Upper lobe of left lung (tissue), 6 donors: ENCODE measurements at regions not wholly inside any gene's neighbourhood (a gene's known extent, or its start where the extent isn't known, plus 50 kb on each side); places are given as distances from the start of the nearest gene placed in this dataset.

Source experiments
- ATAC-seq, 2 donors: fragments of 200-7000 bp; cut with Tn5 transposase; one replicate each; pipeline ENCODE4 v1.9.1; 2022; ENCODE audit warnings: mild to moderate bottlenecking in 2 of 2, moderate library complexity in 2 of 2; ENCODE audit not compliant: low FRiP score in 2 of 2
- DNase-seq, 2 donors: peaks; one replicate each; pipeline ENCODE4 v3.0.0-alpha.2; 2019 to 2020
- H3K27ac ChIP-seq, 4 donors: fragments of 200-600 bp; sonication (generic); one replicate each; pipeline ENCODE4 v1.5.1; 2016 to 2019
- H3K27me3 ChIP-seq, 4 donors: fragments of 200-600 bp; sonication (generic); one replicate each; pipeline ENCODE4 v1.5.1; 2017 to 2019
- H3K36me3 ChIP-seq, 4 donors: fragments of 200-600 bp; sonication (generic); one replicate each; pipeline ENCODE4 v1.5.1; 2016 to 2019
- H3K4me1 ChIP-seq, 4 donors: fragments of 200-600 bp; sonication (generic); one replicate each; pipeline ENCODE4 v1.5.1; 2018 to 2019
- H3K4me3 ChIP-seq, 4 donors: fragments of 200-600 bp; sonication (generic); one replicate each; pipeline ENCODE4 v1.5.1; 2017 to 2019; ENCODE audit warnings: mild to moderate bottlenecking in 2 of 4, moderate library complexity in 1 of 4
- H3K9me3 ChIP-seq, 4 donors: fragments of 200-600 bp; sonication (generic); one replicate each; pipeline ENCODE4 v1.5.1; 2018 to 2019
- EP300 ChIP-seq, 4 donors: sonication (generic); formaldehyde crosslinking; IDR thresholded peaks; one replicate each; pipeline ENCODE4 v1.5.1; 2017; ENCODE audit warnings: antibody characterized with exemption in 4 of 4, control low read depth in 2 of 4
- POLR2A ChIP-seq, 4 donors: fragments of 450-650 bp; IDR thresholded peaks; one replicate each; pipeline ENCODE4 v1.5.1; 2016 to 2017; ENCODE audit warnings: antibody characterized with exemption in 4 of 4, mild to moderate bottlenecking in 2 of 4
- POLR2AphosphoS5 ChIP-seq, 2 donors: sonication (generic); formaldehyde crosslinking; IDR thresholded peaks; one replicate each; pipeline ENCODE4 v1.5.1; 2017; ENCODE audit warnings: antibody characterized with exemption in 2 of 2
- WGBS, 2 donors: methylation state at CpG; one replicate each; pipeline ENCODE4 v1.1.5; 2017 to 2018; 5-methylcytosine and 5-hydroxymethylcytosine counted together
- TF ChIP-seq, protein P1 (sequence below), 6 experiments: fragments of 450-650 bp in 4 of 6; fragments of 200-600 bp in 2 of 6; sonication (generic) in 2 of 6; IDR thresholded peaks; one replicate each; pipeline ENCODE4 v1.5.1; 2016 to 2019; ENCODE audit warnings: antibody characterized with exemption in 6 of 6
- donor health status: DM: no; HTN: no; CAD: no; lungs with moderate emphysema.
- donor health status: DM: no; HTN: yes; CAD: no; lungs with severe emphysema.

- Histone ChIP-seq H3K27ac (no peak overlapping the region), H3K27me3 (no peaks in the 10 kb centered on the region), H3K4me3 (no peak overlapping the region), H3K4me1 (no peaks in the 10 kb centered on the region), H3K36me3 (no peaks in the 10 kb centered on the region), H3K9me3 (no peaks in the 10 kb centered on the region)
- WGBS, 2 donors = 73 to 75% methylated on average over 4 of the region's 4 CpGs
- DNase-seq (no peak), ATAC-seq (no peak)
- no peak for TF ChIP-seq EP300 (IDR thresholded peaks at IDR 0.05)
- TF ChIP-seq, protein P1, sequence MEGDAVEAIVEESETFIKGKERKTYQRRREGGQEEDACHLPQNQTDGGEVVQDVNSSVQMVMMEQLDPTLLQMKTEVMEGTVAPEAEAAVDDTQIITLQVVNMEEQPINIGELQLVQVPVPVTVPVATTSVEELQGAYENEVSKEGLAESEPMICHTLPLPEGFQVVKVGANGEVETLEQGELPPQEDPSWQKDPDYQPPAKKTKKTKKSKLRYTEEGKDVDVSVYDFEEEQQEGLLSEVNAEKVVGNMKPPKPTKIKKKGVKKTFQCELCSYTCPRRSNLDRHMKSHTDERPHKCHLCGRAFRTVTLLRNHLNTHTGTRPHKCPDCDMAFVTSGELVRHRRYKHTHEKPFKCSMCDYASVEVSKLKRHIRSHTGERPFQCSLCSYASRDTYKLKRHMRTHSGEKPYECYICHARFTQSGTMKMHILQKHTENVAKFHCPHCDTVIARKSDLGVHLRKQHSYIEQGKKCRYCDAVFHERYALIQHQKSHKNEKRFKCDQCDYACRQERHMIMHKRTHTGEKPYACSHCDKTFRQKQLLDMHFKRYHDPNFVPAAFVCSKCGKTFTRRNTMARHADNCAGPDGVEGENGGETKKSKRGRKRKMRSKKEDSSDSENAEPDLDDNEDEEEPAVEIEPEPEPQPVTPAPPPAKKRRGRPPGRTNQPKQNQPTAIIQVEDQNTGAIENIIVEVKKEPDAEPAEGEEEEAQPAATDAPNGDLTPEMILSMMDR (IDR thresholded peaks at IDR 0.05) = no peak
- no peak for TF ChIP-seq POLR2A (IDR thresholded peaks at IDR 0.05)
- TF ChIP-seq POLR2AphosphoS5 (IDR thresholded peaks at IDR 0.05) = no peak
Measured at GRCh38 chr7:52639981-52640380, 395.5 kb upstream of the POM121L12 start.

GRCh38 chr7:52639126-52639525, 396.3 kb upstream of the POM121L12 start:
- TF ChIP-seq, protein P1 (IDR thresholded peaks at IDR 0.05) = no peak
- TF ChIP-seq POLR2AphosphoS5 (IDR thresholded peaks at IDR 0.05) (no peak), EP300 (IDR thresholded peaks at IDR 0.05) (no peak), POLR2A (IDR thresholded peaks at IDR 0.05) (no peak)
- H3K27ac ChIP-seq = no peak overlapping the region
- H3K36me3 ChIP-seq = no peaks in the 10 kb centered on the region
- no peaks in the 10 kb centered on the region for H3K4me1 ChIP-seq
- H3K4me3 ChIP-seq = no peak overlapping the region
- ATAC-seq = no peak
- H3K27me3 ChIP-seq = no peaks in the 10 kb centered on the region
- no peak for DNase-seq
- no peaks in the 10 kb centered on the region for H3K9me3 ChIP-seq

GRCh38 chr7:52635021-52635420, 400.4 kb upstream of the POM121L12 start:
- 53 to 60% methylated on average over 3 of the region's 3 CpGs for WGBS, 2 donors
- no peak for DNase-seq
- H3K9me3 ChIP-seq = peaks cover 0 to 5% (median 0%) of the 10 kb centered on the region in 4 donors
- H3K27ac ChIP-seq = no peak overlapping the region
- H3K4me1 ChIP-seq = no peaks in the 10 kb centered on the region
- no peaks in the 10 kb centered on the region for H3K27me3 ChIP-seq
- ATAC-seq = no peak
- H3K36me3 ChIP-seq = no peaks in the 10 kb centered on the region
- no peak overlapping the region for H3K4me3 ChIP-seq
- TF ChIP-seq, protein P1 (IDR thresholded peaks at IDR 0.05) = no peak
- TF ChIP-seq POLR2A (IDR thresholded peaks at IDR 0.05) (no peak), EP300 (IDR thresholded peaks at IDR 0.05) (no peak), POLR2AphosphoS5 (IDR thresholded peaks at IDR 0.05) (no peak)

- DNase-seq (no peak), ATAC-seq (no peak)
- Histone ChIP-seq H3K9me3 (no peaks in the 10 kb centered on the region), H3K27me3 (no peaks in the 10 kb centered on the region), H3K36me3 (no peaks in the 10 kb centered on the region), H3K27ac (no peak overlapping the region), H3K4me3 (no peak overlapping the region), H3K4me1 (no peaks in the 10 kb centered on the region)
- TF ChIP-seq EP300 (IDR thresholded peaks at IDR 0.05) (no peak), POLR2A (IDR thresholded peaks at IDR 0.05) (no peak), POLR2AphosphoS5 (IDR thresholded peaks at IDR 0.05) (no peak)
- TF ChIP-seq, protein P1 (IDR thresholded peaks at IDR 0.05) = no peak
- 90 to 94% methylated on average over 1 of the region's 1 CpG for WGBS, 2 donors
Measured at GRCh38 chr7:52620849-52621248, 414.6 kb upstream of the POM121L12 start.

DNA sequence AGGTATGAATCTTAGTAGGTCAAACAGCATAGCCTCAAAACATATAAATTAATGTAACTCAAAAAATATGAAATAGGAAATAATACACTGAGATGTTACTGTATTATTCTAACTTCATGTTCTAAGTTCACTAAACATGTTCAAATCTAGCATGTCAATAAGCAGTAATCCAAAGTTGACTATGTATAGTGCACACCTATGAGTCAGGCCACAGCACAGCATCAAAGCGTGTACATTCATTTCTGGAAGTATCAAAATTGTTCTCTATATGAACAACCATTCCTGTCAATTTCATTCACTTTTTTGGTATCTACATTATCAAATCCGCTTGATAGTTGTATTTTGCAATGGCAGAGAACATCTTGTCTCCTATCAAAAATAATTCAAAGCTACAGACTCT, 418.9 kb upstream of the POM121L12 start:
- no peak for DNase-seq
- Histone ChIP-seq H3K4me1 (no peaks in the 10 kb centered on the region), H3K9me3 (no peaks in the 10 kb centered on the region), H3K27ac (no peak overlapping the region), H3K27me3 (no peaks in the 10 kb centered on the region), H3K36me3 (no peaks in the 10 kb centered on the region), H3K4me3 (no peak overlapping the region)
- ATAC-seq = no peak
- 92% methylated on average over 2 of the region's 2 CpGs for WGBS, 2 donors
- TF ChIP-seq POLR2AphosphoS5 (IDR thresholded peaks at IDR 0.05) (no peak), EP300 (IDR thresholded peaks at IDR 0.05) (no peak), POLR2A (IDR thresholded peaks at IDR 0.05) (no peak)
- TF ChIP-seq, protein P1 (IDR thresholded peaks at IDR 0.05) = no peak
